Brain pericyte (primary cell): ENCODE measurements at regions not wholly inside any gene's neighbourhood (a gene's known extent, or its start where the extent isn't known, plus 50 kb on each side); places are given as distances from the start of the nearest gene placed in this dataset.

Source experiments
- DNase-seq: peaks from one replicate; pipeline ENCODE4 v3.0.0-alpha.2; 2012; ENCODE audit warnings: low read depth, low spot score

DNA sequence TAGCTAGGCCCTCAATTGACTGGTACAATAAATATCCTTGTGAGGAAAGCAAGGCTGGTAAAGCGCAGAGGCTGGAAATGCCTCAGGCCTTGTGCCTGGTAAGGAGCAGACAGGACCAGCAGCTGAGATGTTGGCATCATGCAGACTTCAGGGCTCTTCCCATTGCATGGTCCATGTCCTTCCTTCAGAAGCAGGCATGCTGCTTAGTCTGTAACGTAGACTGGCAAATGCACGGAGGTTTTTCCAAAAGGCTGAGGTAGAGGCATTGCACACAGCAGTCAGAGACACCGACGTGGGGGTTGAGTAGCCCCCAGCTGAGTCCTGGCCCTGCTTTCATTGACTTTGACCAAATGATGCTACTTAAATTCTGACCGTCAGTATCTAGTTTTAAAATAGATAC, 87.1 kb downstream of the ADRB2 start:
- no peak for DNase-seq

DNA sequence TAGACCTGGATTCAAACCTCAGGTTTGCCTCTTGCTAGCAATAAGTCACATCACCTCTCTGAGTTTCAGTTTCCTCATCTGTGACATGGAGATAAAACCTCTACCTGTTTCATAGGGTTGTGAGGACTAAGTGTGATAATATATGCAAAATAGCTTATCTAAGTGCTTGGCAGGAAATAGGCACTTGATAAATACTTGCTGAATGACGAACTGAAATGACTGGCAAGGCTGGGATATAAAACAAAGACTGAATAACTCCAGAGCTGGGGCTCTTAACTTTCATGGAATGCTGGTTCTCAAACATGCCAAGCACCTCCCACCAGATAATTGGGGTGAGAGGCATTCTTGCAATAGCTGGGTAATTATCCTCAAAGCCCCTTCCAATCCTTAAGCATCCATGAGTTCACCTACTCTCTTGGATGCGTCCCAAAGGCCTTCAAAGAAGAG, 87.6 kb downstream of the ADRB2 start:
- no peak for DNase-seq

- no peak for DNase-seq
These were observed 88.9 kb downstream of the ADRB2 start for GRCh38 chr5:148915224-148915817.

GRCh38 chr5:148920646-148921288, 94.4 kb downstream of the ADRB2 start:
- no peak for DNase-seq

DNA sequence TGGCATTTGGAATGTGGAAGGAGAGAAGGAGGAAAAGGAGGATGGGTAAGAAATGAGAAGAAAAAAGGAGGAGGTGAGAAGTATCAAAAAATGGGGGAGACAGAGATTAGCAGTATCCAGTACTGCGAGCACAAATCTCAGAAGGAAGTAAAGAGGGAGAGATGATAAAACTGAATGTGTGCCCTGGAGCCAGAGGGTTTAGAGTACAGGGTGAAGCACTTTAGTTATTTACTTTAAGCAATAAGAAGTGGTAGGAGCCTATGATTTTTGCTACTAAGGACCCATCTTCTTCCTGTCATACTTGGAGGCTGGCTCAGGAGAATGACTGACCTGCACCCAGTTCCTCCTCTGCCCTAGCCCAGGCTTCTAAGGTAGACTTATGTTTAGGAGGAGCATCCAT, 94.9 kb downstream of the ADRB2 start:
- no peak for DNase-seq

DNA sequence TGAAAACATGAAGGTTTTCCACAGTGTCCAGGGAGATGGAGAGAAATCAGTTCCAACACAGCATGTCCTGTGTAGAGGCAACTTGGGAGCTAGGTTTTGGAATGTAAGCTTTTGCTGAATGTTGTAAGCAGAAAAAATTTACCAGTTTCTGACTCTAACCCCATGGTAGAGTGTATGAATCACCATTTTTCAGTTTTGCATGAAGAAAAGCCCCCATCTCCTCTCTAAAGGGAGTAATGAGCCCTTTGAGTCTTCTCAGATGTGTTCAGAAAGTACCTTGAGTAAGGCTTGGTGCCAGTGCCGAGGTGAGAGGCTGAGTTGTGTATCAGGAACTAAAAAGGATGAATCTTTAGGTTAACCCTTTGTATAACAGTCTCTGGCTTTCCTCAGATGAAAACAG, 96.2 kb downstream of the ADRB2 start:
- DNase-seq = no peak

DNA sequence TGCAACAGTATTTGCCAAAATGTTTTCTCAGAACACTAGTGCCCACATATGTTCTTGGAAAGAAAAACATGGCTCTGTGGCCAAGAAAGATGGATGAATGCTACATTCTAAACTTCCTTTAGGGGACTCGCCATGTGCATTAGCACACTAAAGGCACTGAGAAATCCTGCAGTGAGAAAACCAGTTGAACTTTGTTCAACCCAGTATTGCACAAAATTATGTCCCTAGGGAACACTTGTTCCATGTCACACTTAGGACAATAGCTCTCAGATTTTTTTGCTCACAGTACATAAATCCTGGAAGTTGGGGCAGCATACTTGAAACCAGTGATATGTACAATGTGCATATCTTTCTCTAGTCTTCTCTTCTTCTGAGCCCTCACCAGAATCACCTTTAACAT, 96.6 kb downstream of the ADRB2 start:
- DNase-seq = no peak

GRCh38 chr5:148924817-148925216, 98.4 kb downstream of the ADRB2 start:
- DNase-seq = no peak

GRCh38 chr5:148926207-148926606, 99.8 kb downstream of the ADRB2 start:
- no peak for DNase-seq

DNA sequence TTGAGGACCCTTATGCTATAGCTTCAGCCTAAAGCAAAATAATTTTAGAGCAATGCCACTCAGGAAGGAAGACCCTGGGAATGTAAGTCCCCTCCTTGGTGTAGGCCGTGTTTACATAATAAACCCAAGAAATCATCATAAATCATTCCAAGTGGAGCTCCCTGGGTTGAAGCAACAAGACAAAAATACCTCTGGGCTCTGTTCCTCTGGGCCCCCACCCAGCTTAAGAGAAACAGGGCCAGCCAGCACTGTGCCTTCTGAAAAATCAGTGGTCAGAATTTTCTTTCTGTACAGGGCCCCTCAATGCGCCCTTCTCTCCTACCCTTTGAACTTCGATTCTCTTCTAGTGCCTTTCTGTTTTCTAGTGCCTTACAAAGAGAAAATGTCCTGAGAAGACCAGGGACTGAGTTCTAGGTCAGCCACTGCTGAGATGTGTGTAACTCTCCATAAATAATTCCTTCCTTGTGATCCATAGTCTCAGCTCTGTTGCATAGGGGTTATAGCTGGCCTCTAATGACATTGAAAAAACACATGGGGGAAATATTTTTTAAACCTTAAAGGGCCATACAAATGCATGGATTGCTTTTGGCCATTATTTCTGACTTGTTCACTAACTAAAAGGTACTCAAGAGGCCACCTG, 101.0 kb downstream of the ADRB2 start:
- no peak for DNase-seq

DNA sequence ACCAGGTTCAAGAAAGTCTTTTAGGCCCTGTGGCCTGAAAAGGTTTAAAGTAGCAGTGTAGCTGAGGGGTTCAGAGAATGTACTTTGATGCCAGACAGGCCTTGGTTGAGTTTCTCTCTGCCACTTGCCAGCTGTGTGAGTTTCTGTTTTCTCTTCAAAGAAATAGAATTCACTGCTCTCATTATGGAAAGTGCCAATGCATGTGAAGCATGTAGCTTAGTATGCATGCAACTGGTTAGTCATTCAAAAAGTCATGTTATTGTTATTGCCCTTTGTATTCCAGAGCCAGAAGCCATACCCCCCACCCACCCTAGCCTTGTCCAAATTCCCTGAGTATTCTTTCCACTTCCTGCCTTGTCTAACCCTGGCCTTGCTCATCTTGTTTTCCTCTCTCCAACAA, 101.7 kb downstream of the ADRB2 start:
- DNase-seq = no peak

DNA sequence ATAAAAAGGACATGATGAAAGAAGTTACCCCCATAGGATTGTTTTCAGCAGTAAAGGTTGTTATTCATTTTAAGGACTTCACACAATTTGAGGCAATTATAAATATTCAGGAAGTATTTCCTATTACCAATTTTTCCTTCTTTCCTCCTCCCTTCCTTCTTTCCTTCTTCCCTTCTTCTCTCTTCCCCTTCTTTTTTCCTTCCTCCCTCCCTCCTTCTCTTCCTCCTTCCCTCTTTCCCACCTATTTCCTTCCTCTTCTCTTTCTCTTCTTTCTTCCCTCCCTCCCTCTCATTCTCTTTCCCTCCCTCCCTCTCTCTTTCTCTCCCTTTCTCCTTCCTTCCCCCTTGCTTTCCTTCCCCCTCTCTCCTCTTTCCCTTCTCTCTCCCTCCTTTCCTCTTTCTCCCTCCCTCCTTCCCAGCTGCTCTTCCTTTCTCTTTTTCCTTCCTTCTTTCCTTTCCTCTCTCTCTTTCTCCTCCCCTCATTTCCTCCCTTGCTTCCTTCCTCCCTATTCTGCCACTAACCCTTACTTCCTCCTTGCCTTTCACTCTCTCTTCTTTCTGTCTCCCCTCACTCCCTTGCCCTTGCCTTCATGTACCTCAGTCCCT, 105.1 kb downstream of the ADRB2 start:
- DNase-seq = no peak

GRCh38 chr5:148932355-148932935, 106.0 kb downstream of the ADRB2 start:
- DNase-seq = no peak

- DNase-seq = no peak
These were observed 107.6 kb downstream of the ADRB2 start for GRCh38 chr5:148933903-148934432.

DNA sequence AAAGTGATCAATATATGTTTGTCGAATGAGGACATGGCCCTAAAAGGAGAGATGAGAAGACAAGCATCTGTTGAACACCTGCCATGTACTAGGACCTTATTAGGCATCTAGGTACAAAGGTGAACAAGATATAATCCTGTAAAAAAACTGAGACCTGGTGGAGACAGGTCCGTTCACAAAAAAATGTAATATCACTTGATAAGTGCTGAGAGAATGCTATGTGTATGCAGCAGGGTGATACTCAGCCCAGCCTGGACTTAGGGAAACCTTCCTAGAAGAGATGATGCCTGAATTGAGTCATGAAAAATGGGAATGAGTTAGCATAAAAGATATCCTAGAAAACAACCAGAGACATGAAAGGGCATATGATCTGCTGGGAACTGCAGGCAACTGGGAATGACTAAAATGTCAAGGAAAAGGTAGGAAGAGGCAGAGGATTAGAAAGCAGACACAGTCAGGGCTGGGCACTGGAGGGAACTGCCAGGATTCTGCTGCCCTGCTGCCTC, 108.5 kb downstream of the ADRB2 start:
- DNase-seq = no peak

DNA sequence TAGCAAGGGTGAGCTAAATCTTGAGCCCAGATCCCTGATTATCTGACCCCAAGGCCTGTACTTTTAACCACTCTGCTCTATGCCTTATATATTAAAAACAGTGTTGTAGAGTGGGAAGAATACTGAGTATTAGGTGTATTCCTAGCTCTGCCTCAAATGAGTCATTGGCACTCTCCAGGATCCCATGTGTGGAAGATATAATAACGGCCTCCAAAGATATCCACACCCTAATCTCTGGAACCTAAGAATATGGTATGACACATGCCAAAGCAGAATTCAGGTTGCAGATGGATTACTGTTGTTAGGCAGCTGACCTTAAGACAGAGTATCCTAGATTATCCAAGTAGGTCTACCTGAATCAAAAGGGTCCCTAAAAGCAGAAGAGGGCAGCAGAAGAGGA, 110.8 kb downstream of the ADRB2 start:
- no peak for DNase-seq

GRCh38 chr5:148937830-148938521, 111.6 kb downstream of the ADRB2 start:
- no peak for DNase-seq

DNA sequence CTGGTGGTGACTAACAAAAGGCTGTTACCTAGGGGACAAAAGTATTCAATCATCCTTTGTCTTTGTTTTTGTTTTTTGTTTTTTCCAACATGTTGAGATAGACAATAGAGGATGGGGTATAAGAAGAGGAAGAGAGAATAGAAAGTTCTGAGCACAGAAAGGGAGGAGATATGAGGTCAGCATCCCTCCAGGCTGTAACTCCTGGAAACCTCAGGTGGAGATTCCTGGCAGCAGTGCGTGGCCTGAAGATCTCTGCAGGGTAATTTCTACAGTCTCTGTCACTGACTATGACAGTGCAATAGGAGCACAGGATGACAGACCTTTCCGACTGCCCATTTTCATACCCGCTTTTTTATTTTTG, 112.1 kb downstream of the ADRB2 start:
- no peak for DNase-seq

- DNase-seq = no peak
These were observed 113.3 kb downstream of the ADRB2 start for GRCh38 chr5:148939676-148940075.

DNA sequence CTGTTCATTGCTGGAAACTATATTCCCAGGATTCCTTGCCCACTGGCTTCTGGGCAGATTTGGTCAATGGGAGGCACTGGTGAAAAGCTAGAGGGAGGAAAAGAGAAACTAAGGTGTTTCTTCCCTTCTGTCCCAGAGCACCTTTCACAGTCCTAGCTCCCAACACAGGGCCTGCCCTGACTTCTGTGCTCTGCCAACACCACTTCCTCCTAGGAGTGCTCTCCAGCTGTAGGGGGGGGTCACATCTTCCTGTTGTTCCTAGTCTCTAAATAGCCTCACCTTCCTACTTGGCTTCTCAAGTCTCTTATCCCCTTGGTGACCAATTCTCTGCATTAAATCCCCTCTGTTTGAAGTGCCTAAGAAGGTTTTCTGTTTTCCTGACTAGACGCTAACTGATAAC, 115.4 kb downstream of the ADRB2 start:
- no peak for DNase-seq

GRCh38 chr5:148949841-148950470, 112.9 kb downstream of the SH3TC2 start:
- DNase-seq = no peak
